Heart left ventricle (tissue), 13 donors: ENCODE measurements at regions not wholly inside any gene's neighbourhood (a gene's known extent, or its start where the extent isn't known, plus 50 kb on each side); places are given as distances from the start of the nearest gene placed in this dataset.

Experiments used
- CTCF ChIP-seq, 12 donors: fragments of 200-600 bp; sonication (generic) in 4 of 12; IDR thresholded peaks; one replicate each; pipeline versions ENCODE4 v1.5.0 to v1.8.0; 2018 to 2022; ENCODE audit warnings: antibody characterized with exemption in 12 of 12, mild to moderate bottlenecking in 5 of 12
- POLR2A ChIP-seq, 2 donors: fragments of 450-650 bp; IDR thresholded peaks; one replicate each; pipeline ENCODE4 v1.6.1; 2017; ENCODE audit warnings: antibody characterized with exemption in 2 of 2, mild to moderate bottlenecking in 2 of 2, moderate library complexity in 2 of 2
- donor health status: ischemic (EF 13 %, LVEDD 7.1; RV severe dilation, severe dysfunction).
- donor health status: DM: no; HTN: yes; CAD: no.
- donor health status: DM: no; HTN: no; CAD: no.
- donor health status: ischemic (EF 25% LVEDD 6.9; RV normal size, moderate dysfunction).
- donor health status: ischemic (EF 25% LVEDD 5.7; RV mildly dilated, moderate dysfunction).
- donor health status: ischemic (EF 35%, LVEDD 5.7; RV mildly dilated, moderate dysfunction).
- donor health status: nonischemic (EF 11% LVEDD 7.7; RV severe dilation, severe dysfunction).
- donor health status: DM: yes; HTN: yes; CAD: no.
- donor health status: PGD.
- donor health status: ischemic (EF 29% LVEDD 5.4; RV normal size, mild dysfunction).
- donor health status: nonischemic (EF 23%, LVEDD 6.1; RV moderate dilation, normal function).

DNA sequence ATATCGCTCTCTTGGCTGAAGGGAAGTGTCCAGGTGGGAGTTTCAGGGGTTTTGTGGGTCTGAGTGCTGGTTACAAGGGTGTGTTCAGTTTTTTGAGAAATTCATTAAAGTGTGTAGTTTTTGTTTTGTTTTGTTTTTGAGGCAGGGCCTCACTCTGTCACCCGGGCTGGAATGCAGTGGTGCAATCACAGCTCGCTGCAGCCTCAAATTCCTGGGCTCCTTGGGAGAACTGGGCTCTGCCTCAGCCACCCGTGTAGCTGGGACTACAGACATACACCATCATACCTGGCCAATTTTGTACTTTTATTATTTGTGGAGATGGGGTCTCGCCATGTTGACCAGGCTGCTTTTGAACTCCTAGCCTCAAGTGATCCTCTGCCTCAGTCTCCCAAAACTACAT lies 51.2 kb upstream of the RALGAPA2 start:
- TF ChIP-seq POLR2A (IDR thresholded peaks at IDR 0.05) (no peak), CTCF (IDR thresholded peaks at IDR 0.05) (no peak)
